ENCODE measurements at regions not wholly inside any gene's neighbourhood (a gene's known extent, or its start where the extent isn't known, plus 50 kb on each side); places are given as distances from the start of the nearest gene placed in this dataset.

DNA sequence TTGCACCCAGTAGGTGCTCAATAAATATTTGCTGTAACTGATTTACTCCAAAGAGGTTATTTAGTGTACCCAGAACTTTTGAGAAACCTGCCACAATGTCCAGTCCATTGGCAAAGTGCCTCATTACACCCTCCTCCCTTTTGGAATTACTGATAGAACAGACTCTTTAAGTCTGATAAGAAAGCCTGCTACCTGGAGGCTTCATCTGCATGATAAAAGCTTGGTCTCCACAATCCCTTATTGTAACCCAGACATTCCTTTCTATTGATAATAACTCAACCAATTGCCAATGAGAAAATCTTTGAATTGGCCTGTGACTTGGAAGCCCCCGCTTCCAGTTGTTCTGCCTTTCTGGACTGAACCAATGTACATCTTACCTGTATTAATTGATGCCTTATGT lies 127.0 kb upstream of the FOXN2 start:
- no peak overlapping the region for H3K27ac ChIP-seq
- TF ChIP-seq, protein P1, sequence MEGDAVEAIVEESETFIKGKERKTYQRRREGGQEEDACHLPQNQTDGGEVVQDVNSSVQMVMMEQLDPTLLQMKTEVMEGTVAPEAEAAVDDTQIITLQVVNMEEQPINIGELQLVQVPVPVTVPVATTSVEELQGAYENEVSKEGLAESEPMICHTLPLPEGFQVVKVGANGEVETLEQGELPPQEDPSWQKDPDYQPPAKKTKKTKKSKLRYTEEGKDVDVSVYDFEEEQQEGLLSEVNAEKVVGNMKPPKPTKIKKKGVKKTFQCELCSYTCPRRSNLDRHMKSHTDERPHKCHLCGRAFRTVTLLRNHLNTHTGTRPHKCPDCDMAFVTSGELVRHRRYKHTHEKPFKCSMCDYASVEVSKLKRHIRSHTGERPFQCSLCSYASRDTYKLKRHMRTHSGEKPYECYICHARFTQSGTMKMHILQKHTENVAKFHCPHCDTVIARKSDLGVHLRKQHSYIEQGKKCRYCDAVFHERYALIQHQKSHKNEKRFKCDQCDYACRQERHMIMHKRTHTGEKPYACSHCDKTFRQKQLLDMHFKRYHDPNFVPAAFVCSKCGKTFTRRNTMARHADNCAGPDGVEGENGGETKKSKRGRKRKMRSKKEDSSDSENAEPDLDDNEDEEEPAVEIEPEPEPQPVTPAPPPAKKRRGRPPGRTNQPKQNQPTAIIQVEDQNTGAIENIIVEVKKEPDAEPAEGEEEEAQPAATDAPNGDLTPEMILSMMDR (conservative IDR thresholded peaks at IDR 0.05) = no peak

DNA sequence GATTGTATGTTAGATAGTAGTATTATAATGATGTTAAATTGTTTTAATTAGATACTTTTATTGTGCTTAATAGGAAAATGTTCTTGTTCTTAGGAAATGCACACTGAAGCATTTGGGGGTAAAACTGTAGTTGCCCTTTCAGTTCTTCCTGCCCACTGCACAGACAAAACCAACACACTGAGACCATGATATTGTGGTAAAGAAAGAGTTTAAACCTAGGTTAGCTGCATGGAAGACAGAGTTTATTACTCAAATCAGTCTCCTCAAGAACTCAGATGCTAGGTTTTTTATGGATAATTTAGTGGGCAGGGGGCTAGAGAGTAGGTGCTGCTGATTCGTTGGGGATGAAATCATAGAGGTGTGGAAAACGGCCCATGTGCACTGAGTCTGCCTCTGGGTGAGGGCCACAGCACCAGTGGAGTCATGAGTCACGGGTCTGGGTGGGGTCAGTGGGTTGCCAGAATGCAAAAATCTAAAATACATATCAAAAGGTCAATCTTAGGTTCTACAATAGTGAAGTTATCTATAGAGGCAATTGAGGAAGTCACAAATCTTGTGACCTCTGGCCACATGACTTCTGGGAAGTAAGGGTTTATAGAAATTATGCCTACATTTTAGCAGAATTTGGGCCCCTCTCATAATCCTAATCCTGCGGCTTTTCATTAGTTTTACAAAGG lies 124.8 kb upstream of the FOXN2 start:
- TF ChIP-seq, protein P1 (conservative IDR thresholded peaks at IDR 0.05) = no peak
- no peak overlapping the region for H3K27ac ChIP-seq

DNA sequence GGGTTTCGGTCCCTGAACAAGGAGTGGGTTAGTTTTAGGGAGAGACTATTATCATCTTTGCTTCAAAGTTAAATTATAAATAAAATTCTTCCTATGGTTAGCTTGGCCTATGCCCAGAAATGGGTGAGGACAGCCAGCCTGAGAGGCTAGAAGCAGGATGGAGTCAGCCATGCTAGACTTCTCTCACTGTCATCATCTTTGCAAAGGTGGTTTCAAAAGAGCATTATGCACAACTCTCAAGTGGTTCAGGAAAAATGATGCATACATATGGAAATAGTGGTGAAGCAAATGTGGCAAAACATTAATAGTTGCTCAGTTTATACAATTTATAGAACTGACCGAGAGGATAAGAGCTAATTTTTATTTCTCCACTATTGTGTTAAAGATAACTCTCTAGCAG lies 124.3 kb upstream of the FOXN2 start:
- TF ChIP-seq, protein P1 (conservative IDR thresholded peaks at IDR 0.05) = no peak
- no peak overlapping the region for H3K27ac ChIP-seq

DNA sequence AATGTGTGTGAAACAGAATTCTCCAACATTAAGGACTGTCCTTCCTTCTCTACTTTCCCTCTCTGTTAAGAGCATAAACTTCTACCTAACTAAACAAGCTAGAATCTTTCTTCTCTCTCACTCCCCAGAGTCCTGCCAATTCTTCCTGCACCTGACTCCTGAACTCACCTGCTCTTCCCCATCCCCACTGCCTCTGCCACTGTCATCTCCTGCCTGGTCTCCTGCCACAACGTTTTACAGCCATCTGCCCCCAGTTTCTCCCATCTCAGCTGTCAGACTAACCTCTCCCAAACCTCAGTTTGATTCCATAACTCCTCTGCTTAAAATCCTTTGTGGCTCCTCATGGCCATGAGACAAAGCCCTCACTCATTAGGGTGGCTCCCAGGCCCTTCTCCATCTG lies 119.8 kb upstream of the FOXN2 start:
- H3K27ac ChIP-seq = no peak overlapping the region
- TF ChIP-seq, protein P1 (conservative IDR thresholded peaks at IDR 0.05) = no peak

DNA sequence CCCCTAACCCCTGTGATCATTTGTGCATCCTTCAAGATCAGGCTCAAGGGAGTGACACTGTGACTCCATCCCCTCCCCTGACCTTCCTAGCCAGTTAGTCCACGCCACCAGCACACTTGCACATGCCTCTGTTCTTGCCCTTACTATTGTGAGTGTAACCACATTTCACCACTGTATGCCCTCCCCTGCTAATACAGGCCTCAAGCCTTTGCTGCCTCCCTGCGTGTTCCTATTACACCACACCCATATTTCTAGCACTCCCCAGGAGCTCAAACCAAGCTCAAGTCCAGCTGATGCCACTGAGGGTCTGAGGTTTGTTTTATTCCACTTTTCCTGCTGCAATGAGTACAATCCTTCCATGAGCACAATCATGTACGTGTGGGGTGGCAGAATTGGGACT lies 119.3 kb upstream of the FOXN2 start:
- no peak overlapping the region for H3K27ac ChIP-seq

DNA sequence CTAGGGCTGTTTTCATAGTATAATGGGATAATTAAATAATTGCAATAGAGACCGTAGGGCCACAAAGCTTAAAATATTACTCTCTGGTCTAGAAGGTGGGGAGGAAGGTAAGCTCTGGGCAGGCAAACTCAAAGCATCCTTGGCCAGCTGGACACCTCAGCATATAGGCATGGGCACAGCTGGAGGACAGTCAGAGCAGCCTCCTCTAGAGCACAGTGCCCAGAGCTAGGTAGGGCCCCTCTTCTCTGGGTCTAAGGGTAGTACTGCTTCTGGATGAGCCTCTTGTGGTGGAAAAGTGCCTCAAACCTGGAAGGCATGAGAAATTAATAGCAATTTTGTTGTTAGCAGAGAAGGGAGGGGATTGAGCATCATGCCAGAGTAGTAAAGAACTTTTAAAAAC lies 116.9 kb upstream of the FOXN2 start:
- TF ChIP-seq, protein P1 (conservative IDR thresholded peaks at IDR 0.05) = no peak
- no peak overlapping the region; the same call in 1 of the 2 replicates for H3K27ac ChIP-seq

More for the DNA sequence above, 119.3 kb upstream of the FOXN2 start:
- TF ChIP-seq, protein P1 (conservative IDR thresholded peaks at IDR 0.05) = no peak

DNA sequence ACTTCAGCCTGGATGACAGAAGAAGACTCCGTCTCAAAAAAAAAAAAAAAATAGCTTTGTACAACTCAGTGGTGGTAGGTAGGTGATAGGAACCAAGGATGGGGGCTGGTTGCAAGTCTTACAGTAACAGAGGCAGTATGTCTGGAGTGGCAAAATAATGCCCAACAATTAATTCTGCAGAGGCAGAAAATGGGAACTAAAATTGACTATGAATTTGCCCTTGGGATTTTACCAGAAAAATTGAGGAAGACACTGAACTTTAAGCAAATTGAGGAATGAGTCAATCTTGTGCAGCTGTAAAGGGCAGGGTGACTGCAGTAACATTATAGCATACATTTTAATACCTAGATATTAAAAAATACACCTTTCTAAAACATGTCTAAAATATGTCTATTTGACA lies 116.1 kb upstream of the FOXN2 start:
- H3K27ac ChIP-seq = no peak overlapping the region

More for the DNA sequence above, 116.1 kb upstream of the FOXN2 start:
- TF ChIP-seq, protein P1 (conservative IDR thresholded peaks at IDR 0.05) = no peak
